ENCODE measurements at regions not wholly inside any gene's neighbourhood (a gene's known extent, or its start where the extent isn't known, plus 50 kb on each side); places are given as distances from the start of the nearest gene placed in this dataset.
"Not testable (repeated sequence)": the region's sequence is repeated elsewhere in the genome, so short reads cannot be mapped to it uniquely, and the experiment has no call there.

- DNase-seq (ENCODE audit: low read depth), result no peak
Observed at GRCh38 chr4:179116581-179116980, 1674.3 kb upstream of the AGA start.

- no peak for DNase-seq (ENCODE audit: low read depth)
Observed at GRCh38 chr4:179123084-179123483, 1680.8 kb upstream of the AGA start.

GRCh38 chr4:179124419-179124818, 1682.2 kb upstream of the AGA start:
- no peak for DNase-seq (ENCODE audit: low read depth)

GRCh38 chr4:179124957-179125356, 1682.7 kb upstream of the AGA start:
- DNase-seq (ENCODE audit: low read depth), result no peak

GRCh38 chr4:179125870-179126269, 1683.6 kb upstream of the AGA start:
- DNase-seq (ENCODE audit: low read depth), result no peak

- no peak for DNase-seq (ENCODE audit: low read depth)
Observed at GRCh38 chr4:179128299-179128698, 1686.1 kb upstream of the AGA start.

- DNase-seq (ENCODE audit: low read depth), result no peak
Observed at GRCh38 chr4:179130122-179130714, 1688.0 kb upstream of the AGA start.

GRCh38 chr4:179145746-179146525, 1703.7 kb upstream of the AGA start:
- no peak for DNase-seq (ENCODE audit: low read depth)

GRCh38 chr4:179151770-179152169, 1709.5 kb upstream of the AGA start:
- DNase-seq (ENCODE audit: low read depth), result no peak

GRCh38 chr4:179163147-179163546, 1720.9 kb upstream of the AGA start:
- DNase-seq (ENCODE audit: low read depth), result no peak

- DNase-seq (ENCODE audit: low read depth), result no peak
Observed at GRCh38 chr4:179164267-179164999, 1722.2 kb upstream of the AGA start.

- DNase-seq (ENCODE audit: low read depth), result no peak
Observed at GRCh38 chr4:179165000-179165738, 1722.9 kb upstream of the AGA start.

- no peak for DNase-seq (ENCODE audit: low read depth)
Observed at GRCh38 chr4:179165862-179166261, 1723.6 kb upstream of the AGA start.

GRCh38 chr4:179170308-179170707, 1728.1 kb upstream of the AGA start:
- DNase-seq (ENCODE audit: low read depth), result not testable (repeated sequence)

GRCh38 chr4:179182741-179183140, 1740.5 kb upstream of the AGA start:
- no peak for DNase-seq (ENCODE audit: low read depth)

- no peak for DNase-seq (ENCODE audit: low read depth)
Observed at GRCh38 chr4:179195887-179196286, 1753.7 kb upstream of the AGA start.

GRCh38 chr4:179196511-179196910, 1754.3 kb upstream of the AGA start:
- no peak for DNase-seq (ENCODE audit: low read depth)

- no peak for DNase-seq (ENCODE audit: low read depth)
Observed at GRCh38 chr4:179200681-179201080, 1758.4 kb upstream of the AGA start.

- DNase-seq (ENCODE audit: low read depth), result no peak
Observed at GRCh38 chr4:179225594-179225993, 1783.4 kb upstream of the AGA start.

- no peak for DNase-seq (ENCODE audit: low read depth)
Observed at GRCh38 chr4:179248821-179249220, 1806.6 kb upstream of the AGA start.

GRCh38 chr4:179268791-179269190, 1826.6 kb upstream of the AGA start:
- no peak for DNase-seq (ENCODE audit: low read depth)

GRCh38 chr4:179272282-179272681, 1830.0 kb upstream of the AGA start:
- DNase-seq (ENCODE audit: low read depth), result no peak

All from activated T-helper 1 cell treated with Interleukin-2 at 50 U/mL for 16 hours (primary cell).